Posterior cingulate gyrus (tissue), 11 donors: ENCODE measurements at regions not wholly inside any gene's neighbourhood (a gene's known extent, or its start where the extent isn't known, plus 50 kb on each side); places are given as distances from the start of the nearest gene placed in this dataset.

Experiments
- DNase-seq, 10 donors: peaks; one replicate each; pipeline versions ENCODE4 v3.0.0 to v3.0.0-alpha.2; 2020 to 2021; ENCODE audit warnings: mixed read lengths in 3 of 10
- intact Hi-C: fragments of 100-400 bp; cut with DNase I; formaldehyde crosslinking; loops from one replicate; pipeline ENCODE4 v1.15.1; 2023

GRCh38 chr7:91323626-91324158 is 59.5 kb downstream of the FZD1 start:
- no peak for DNase-seq
- intact Hi-C loops = no loop called here

GRCh38 chr7:91324663-91325062 is 60.4 kb downstream of the FZD1 start:
- intact Hi-C loops = no loop called here
- no peak for DNase-seq

GRCh38 chr7:91325726-91326125 is 61.5 kb downstream of the FZD1 start:
- intact Hi-C loops = no loop called here
- no peak for DNase-seq

GRCh38 chr7:91326516-91327199 is 62.4 kb downstream of the FZD1 start:
- intact Hi-C loops = no loop called here
- no peak for DNase-seq

- intact Hi-C loops = no loop called here
- DNase-seq = no peak
These were observed 63.1 kb downstream of the FZD1 start for GRCh38 chr7:91327346-91327745.

- DNase-seq = no peak
- intact Hi-C loops = no loop called here
These were observed 65.3 kb downstream of the FZD1 start for GRCh38 chr7:91329571-91329970.

- no peak for DNase-seq
- intact Hi-C loops = no loop called here
These were observed 66.1 kb downstream of the FZD1 start for GRCh38 chr7:91330191-91330808.

- DNase-seq = no peak
These were observed 66.6 kb downstream of the FZD1 start for GRCh38 chr7:91330866-91331265.

GRCh38 chr7:91336106-91336505 is 71.9 kb downstream of the FZD1 start:
- intact Hi-C loops = no loop called here
- DNase-seq = no peak

More at GRCh38 chr7:91330866-91331265, 66.6 kb downstream of the FZD1 start:
- intact Hi-C loops = no loop called here

- no peak for DNase-seq
- intact Hi-C loops = no loop called here
These were observed 74.2 kb downstream of the FZD1 start for GRCh38 chr7:91338226-91339020.

- no peak for DNase-seq
- intact Hi-C loops = no loop called here
These were observed 78.1 kb downstream of the FZD1 start for GRCh38 chr7:91342346-91342745.

GRCh38 chr7:91343420-91343960 is 79.3 kb downstream of the FZD1 start:
- no peak for DNase-seq
- intact Hi-C loops = no loop called here

- no peak for DNase-seq
- intact Hi-C loops = no loop called here
These were observed 79.9 kb downstream of the FZD1 start for GRCh38 chr7:91343996-91344629.

GRCh38 chr7:91344911-91345310 is 80.7 kb downstream of the FZD1 start:
- intact Hi-C loops = no loop called here
- DNase-seq = no peak

GRCh38 chr7:91345449-91345848 is 81.2 kb downstream of the FZD1 start:
- no peak for DNase-seq
- intact Hi-C loops = no loop called here

- no peak for DNase-seq
- intact Hi-C loops = no loop called here
These were observed 82.2 kb downstream of the FZD1 start for GRCh38 chr7:91346426-91346825.

GRCh38 chr7:91347290-91347689 is 83.1 kb downstream of the FZD1 start:
- DNase-seq = no peak

GRCh38 chr7:91348711-91349110 is 84.5 kb downstream of the FZD1 start:
- DNase-seq = no peak
- intact Hi-C loops = no loop called here

More at GRCh38 chr7:91347290-91347689, 83.1 kb downstream of the FZD1 start:
- intact Hi-C loops = no loop called here

- DNase-seq = no peak
- intact Hi-C loops = no loop called here
These were observed 87.1 kb downstream of the FZD1 start for GRCh38 chr7:91351374-91351773.

- intact Hi-C loops = no loop called here
- no peak for DNase-seq
These were observed 87.9 kb downstream of the FZD1 start for GRCh38 chr7:91352091-91352490.

- no peak for DNase-seq
- intact Hi-C loops = no loop called here
These were observed 89.6 kb downstream of the FZD1 start for GRCh38 chr7:91353848-91354247.
